Vagina (tissue), 2 donors: ENCODE measurements at regions not wholly inside any gene's neighbourhood (a gene's known extent, or its start where the extent isn't known, plus 50 kb on each side); places are given as distances from the start of the nearest gene placed in this dataset.

Source experiments
- CTCF ChIP-seq, 3 experiments: fragments of 450-650 bp in 2 of 3; fragments of 200-600 bp in 1 of 3; sonication (generic) in 1 of 3; IDR thresholded peaks; one replicate each; pipeline ENCODE4 v1.5.1; 2017 to 2019; ENCODE audit warnings: antibody characterized with exemption in 3 of 3, mild to moderate bottlenecking in 2 of 3, moderate library complexity in 2 of 3
- POLR2A ChIP-seq, 2 donors: fragments of 450-650 bp; IDR thresholded peaks; one replicate each; pipeline ENCODE4 v1.6.1; 2017; ENCODE audit warnings: antibody characterized with exemption in 2 of 2, mild to moderate bottlenecking in 2 of 2, moderate library complexity in 2 of 2
- POLR2AphosphoS5 ChIP-seq, 2 donors: sonication (generic); formaldehyde crosslinking; IDR thresholded peaks; one replicate each; pipeline ENCODE4 v1.9.0; 2017; ENCODE audit warnings: antibody characterized with exemption in 2 of 2, mild to moderate bottlenecking in 2 of 2, low read depth in 1 of 2; ENCODE audit not compliant: insufficient read depth in 1 of 2

GRCh38 chr15:31463521-31464102, 137.0 kb downstream of the KLF13 start:
- TF ChIP-seq CTCF (IDR thresholded peaks at IDR 0.05) (no peak), POLR2A (IDR thresholded peaks at IDR 0.05) (no peak), POLR2AphosphoS5 (IDR thresholded peaks at IDR 0.05; ENCODE audit: insufficient read depth in 1 of 2, low read depth in 1 of 2) (no peak)
